HG03064 (cell line): ENCODE measurements at regions not wholly inside any gene's neighbourhood (a gene's known extent, or its start where the extent isn't known, plus 50 kb on each side); places are given as distances from the start of the nearest gene placed in this dataset.
"Not testable (repeated sequence)": the region's sequence is repeated elsewhere in the genome, so short reads cannot be mapped to it uniquely, and the experiment has no call there.

Source experiments
- ATAC-seq: cut with Tn5 transposase; IDR thresholded peaks from one replicate; pipeline ENCODE4 v1.9.1; 2021; ENCODE audit warnings: low read depth; ENCODE audit not compliant: unreplicated experiment

DNA sequence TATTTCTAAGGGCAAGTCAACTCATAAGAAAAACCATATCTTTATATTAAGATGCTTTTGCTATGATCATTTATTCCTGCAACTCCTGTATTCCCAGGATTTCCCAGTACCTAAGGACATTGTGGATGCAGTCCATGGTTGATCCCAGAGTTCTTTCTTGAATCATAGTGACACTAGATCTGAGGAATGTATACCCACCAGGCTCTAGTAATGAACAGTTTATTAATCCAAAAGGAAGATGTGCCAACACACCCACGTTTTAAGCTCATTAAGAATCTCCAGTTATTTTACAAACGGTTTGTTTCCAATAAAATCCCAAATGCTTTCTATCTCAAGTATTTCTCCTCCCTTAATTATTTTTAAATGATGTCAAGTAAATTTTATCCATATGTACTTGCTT, 210.8 kb upstream of the ZEB2 start:
- ATAC-seq = no peak

GRCh38 chr2:144724460-144724859, 204.5 kb upstream of the ZEB2 start:
- ATAC-seq = not testable (repeated sequence)

- no peak for ATAC-seq
Measured at GRCh38 chr2:144718376-144718775, 198.5 kb upstream of the ZEB2 start.

DNA sequence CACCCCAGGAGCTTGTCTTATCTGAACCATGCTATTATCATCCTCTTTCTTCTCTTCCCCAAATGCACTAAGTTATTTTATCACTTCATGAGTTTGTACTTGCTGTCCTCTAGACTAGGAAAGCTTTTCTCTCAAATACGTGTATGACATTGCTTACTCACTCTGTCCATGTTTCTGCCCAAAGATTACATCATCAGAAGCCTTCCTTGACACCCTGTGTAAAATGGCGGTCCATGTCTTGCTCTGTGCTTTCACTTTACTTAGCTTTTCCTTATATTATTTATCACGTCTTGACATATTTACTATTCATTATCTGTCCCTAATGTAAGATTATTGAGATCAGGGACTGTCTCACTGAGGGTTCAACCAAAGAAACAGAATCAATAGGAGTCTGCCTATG, 196.1 kb upstream of the ZEB2 start:
- no peak for ATAC-seq

GRCh38 chr2:144713410-144713809, 193.5 kb upstream of the ZEB2 start:
- no peak for ATAC-seq

DNA sequence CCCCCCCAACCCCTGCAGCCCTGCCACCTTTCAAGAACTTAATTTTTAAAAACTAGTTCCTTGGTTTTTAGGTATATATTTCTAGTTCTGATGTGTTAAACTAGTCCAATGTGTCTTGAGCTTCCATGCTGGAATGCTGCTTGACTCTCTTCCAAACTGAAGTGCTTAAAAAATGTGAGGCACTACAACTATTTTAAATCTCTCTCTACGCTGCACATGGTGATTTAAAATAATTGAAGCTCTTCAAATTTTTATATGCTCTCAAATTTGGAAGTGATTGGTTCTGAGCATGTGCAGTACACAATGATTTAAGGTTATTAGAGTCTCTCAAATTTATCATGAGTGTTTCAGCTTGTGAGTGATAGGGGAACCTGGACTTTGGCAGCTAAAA, 192.6 kb upstream of the ZEB2 start:
- no peak for ATAC-seq

GRCh38 chr2:144711630-144712549, 192.0 kb upstream of the ZEB2 start:
- ATAC-seq = no peak

GRCh38 chr2:144711084-144711483, 191.2 kb upstream of the ZEB2 start:
- no peak for ATAC-seq

- no peak for ATAC-seq
Measured at GRCh38 chr2:144708626-144709025, 188.7 kb upstream of the ZEB2 start.

- ATAC-seq = no peak
Measured at GRCh38 chr2:144707736-144708326, 187.9 kb upstream of the ZEB2 start.

GRCh38 chr2:144706647-144707046, 186.7 kb upstream of the ZEB2 start:
- ATAC-seq = no peak

GRCh38 chr2:144705328-144706245, 185.7 kb upstream of the ZEB2 start:
- ATAC-seq = no peak

GRCh38 chr2:144704709-144705095, 184.8 kb upstream of the ZEB2 start:
- ATAC-seq = no peak

- no peak for ATAC-seq
Measured at GRCh38 chr2:144703852-144704708, 184.2 kb upstream of the ZEB2 start.

- no peak for ATAC-seq
Measured at GRCh38 chr2:144702051-144702450, 182.1 kb upstream of the ZEB2 start.

- ATAC-seq = no peak
Measured at GRCh38 chr2:144701259-144701658, 181.3 kb upstream of the ZEB2 start.

DNA sequence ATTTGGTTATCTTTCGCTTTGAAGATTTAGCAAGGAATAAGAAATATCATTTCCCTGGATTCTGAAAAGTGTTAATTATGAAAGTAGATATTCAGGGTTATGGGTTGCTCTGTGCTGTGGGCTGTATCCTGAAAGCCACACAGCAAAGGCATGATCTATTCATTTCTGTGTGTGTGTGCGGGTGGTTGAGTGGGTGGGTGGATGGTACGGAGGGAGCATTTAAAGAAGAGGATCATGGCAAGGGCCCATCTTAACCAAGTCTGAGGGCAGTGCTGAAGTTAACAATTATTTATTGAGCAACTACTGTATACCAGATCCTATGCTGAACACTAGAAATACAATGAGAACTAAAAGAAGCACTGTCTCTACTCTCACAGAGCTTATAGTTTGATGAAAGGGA, 178.2 kb upstream of the ZEB2 start:
- ATAC-seq = no peak

DNA sequence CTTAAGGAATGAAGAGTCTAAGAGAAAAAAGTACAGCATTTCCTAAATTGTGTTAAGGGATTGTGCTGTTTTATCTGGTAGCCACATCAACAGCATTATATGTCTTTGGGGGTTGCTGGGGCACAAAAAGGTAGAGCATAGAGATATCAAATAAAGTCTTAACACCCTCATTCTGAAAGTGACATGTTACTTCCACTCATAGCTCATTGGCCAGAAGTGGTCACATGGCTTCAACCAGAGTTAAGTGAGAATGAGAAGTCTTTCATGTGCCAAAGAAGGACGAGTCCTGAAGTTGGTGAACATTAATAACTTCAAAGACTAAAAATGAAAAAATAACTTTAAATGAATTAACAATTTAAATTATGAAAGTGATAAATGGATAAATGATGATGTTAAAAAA, 175.7 kb upstream of the ZEB2 start:
- ATAC-seq = no peak

GRCh38 chr2:144694456-144694855, 174.5 kb upstream of the ZEB2 start:
- ATAC-seq = no peak

- ATAC-seq = no peak
Measured at GRCh38 chr2:144693179-144693578, 173.3 kb upstream of the ZEB2 start.
